ENCODE measurements at regions not wholly inside any gene's neighbourhood (a gene's known extent, or its start where the extent isn't known, plus 50 kb on each side); places are given as distances from the start of the nearest gene placed in this dataset.

- Histone ChIP-seq H2BK120ac (replicated peaks; ENCODE audit: low read depth, low read length) (no peak overlapping the region), H3K9me3 (ENCODE audit: insufficient read depth in 2 of 2, low read depth in 1 of 2, low read length in 1 of 2) (peaks cover 14% of the 10 kb centered on the region in 2 experiments), H3K36me3 (ENCODE audit: control insufficient read depth in 2 of 4, insufficient read depth in 4 of 4, low read length in 3 of 4) (no peaks in the 10 kb centered on the region), H2BK12ac (ENCODE audit: low read depth, low read length) (no peak overlapping the region), H3K18ac (ENCODE audit: extremely low read depth, low read length) (no peak overlapping the region), H3K4me3 (ENCODE audit: extremely low read depth in 1 of 4, insufficient read depth in 2 of 4, low read depth in 3 of 4, low read length in 4 of 4) (no peak overlapping the region), H3K79me1 (ENCODE audit: low read depth, low read length) (no peaks in the 10 kb centered on the region), H4K5ac (ENCODE audit: insufficient read length, low read depth, low read length) (no peak overlapping the region), H2AK5ac (ENCODE audit: low read depth, low read length) (no peak overlapping the region), H3K14ac (ENCODE audit: insufficient read length) (no peak overlapping the region), H3K23me2 (ENCODE audit: low read depth, low read length) (no peaks in the 10 kb centered on the region), H2AFZ (ENCODE audit: low read length) (no peak overlapping the region), H3K4me1 (replicated peaks in 1 of 4; ENCODE audit: control insufficient read depth in 3 of 4, insufficient read depth in 4 of 4, low read length in 3 of 4) (no peaks in the 10 kb centered on the region), H3K27me3 (replicated peaks in 1 of 4; ENCODE audit: control insufficient read depth in 3 of 4, extremely low read depth in 1 of 4, insufficient read depth in 3 of 4, low read length in 3 of 4) (no peaks in the 10 kb centered on the region), H3K4me2 (ENCODE audit: insufficient read depth in 1 of 2, low read depth in 2 of 2, low read length in 2 of 2) (no peak overlapping the region), H3K79me2 (ENCODE audit: control insufficient read depth in 1 of 2, insufficient read depth in 2 of 2, low read length in 2 of 2) (no peaks in the 10 kb centered on the region), H3K23ac (ENCODE audit: insufficient read length) (no peak overlapping the region), H2BK5ac (ENCODE audit: low read depth, low read length) (no peak overlapping the region), H2BK15ac (ENCODE audit: low read length) (no peak overlapping the region), H4K8ac (ENCODE audit: extremely low read depth, insufficient read depth, low read length) (no peak overlapping the region), H2BK20ac (ENCODE audit: low read length) (no peak overlapping the region), H3K9ac (replicated peaks in 1 of 4; ENCODE audit: extremely low read depth in 1 of 4, low read depth in 3 of 4, low read length in 3 of 4) (no peak overlapping the region), H3K4ac (replicated peaks; ENCODE audit: insufficient read length, low read depth, low read length) (no peak overlapping the region), H3K27ac (ENCODE audit: low read depth, low read length) (no peak overlapping the region), H4K20me1 (replicated peaks in 1 of 2; ENCODE audit: control insufficient read depth in 1 of 2, insufficient read depth in 2 of 2, low read length in 2 of 2) (no peaks in the 10 kb centered on the region), H3K56ac (replicated peaks; ENCODE audit: insufficient read length, low read depth, low read length) (no peak overlapping the region), H4K91ac (replicated peaks; ENCODE audit: insufficient read length, low read length) (no peak overlapping the region)
- POLR2A ChIA-PET (ENCODE audit: partially characterized antibody), result no interaction called here
- WGBS, 2 experiments (ENCODE audit: extremely low coverage in 1 of 2, insufficient coverage in 1 of 2, insufficient read length in 1 of 2, insufficient replicate concordance in 2 of 2, low coverage in 1 of 2, low lambda C conversion rate in 2 of 2, missing lambda C conversion rate in 1 of 2), result 93% methylated on average over 4 of the region's 4 CpGs; no CpG with 5 or more reads in 1 of the 2 experiments
- DNase-seq (ENCODE audit: low read depth in 1 of 2, low spot score in 2 of 2) (no peak), FAIRE-seq (no peak)
- CTCF ChIA-PET (ENCODE audit: partially characterized antibody), result interaction anchor here (0.7 to 0.8 kb wide), 2 partner anchors 21 to 713 kb away, joined by 3 read pairs; no protein-coding TSS in a partner anchor
- no peak for TF ChIP-seq SP2 (IDR thresholded peaks at IDR 0.05; ENCODE audit: low read length)
- TF ChIP-seq MAX (IDR thresholded peaks at IDR 0.05), result no peak
Measured at GRCh38 chr5:8727396-8727795, 818.5 kb downstream of the SEMA5A start.

Data from H1 (cell line).